Right lobe of liver (tissue), 4 donors: ENCODE measurements at regions not wholly inside any gene's neighbourhood (a gene's known extent, or its start where the extent isn't known, plus 50 kb on each side); places are given as distances from the start of the nearest gene placed in this dataset.

ENCODE experiments used
- POLR2A ChIP-seq: fragments of 450-650 bp; IDR thresholded peaks from one replicate; pipeline ENCODE4 v1.6.1; 2017; ENCODE audit warnings: antibody characterized with exemption, mild to moderate bottlenecking
- TF ChIP-seq, protein P1 (sequence below), 4 donors: fragments of 200-600 bp in 3 of 4; fragments of 450-650 bp in 1 of 4; IDR thresholded peaks; one replicate each; pipeline versions ENCODE4 v1.5.1 to v1.8.0; 2016 to 2022; ENCODE audit warnings: antibody characterized with exemption in 4 of 4, mild to moderate bottlenecking in 2 of 4
- donor health status: DM: no; HTN: no; CAD: no.
- donor health status: DM: no; HTN: no; CAD: no.
- donor health status: DM: no; HTN: yes; CAD: no.

GRCh38 chr12:58767496-58767895 lies 152.8 kb downstream of the LRIG3 start:
- TF ChIP-seq, protein P1, sequence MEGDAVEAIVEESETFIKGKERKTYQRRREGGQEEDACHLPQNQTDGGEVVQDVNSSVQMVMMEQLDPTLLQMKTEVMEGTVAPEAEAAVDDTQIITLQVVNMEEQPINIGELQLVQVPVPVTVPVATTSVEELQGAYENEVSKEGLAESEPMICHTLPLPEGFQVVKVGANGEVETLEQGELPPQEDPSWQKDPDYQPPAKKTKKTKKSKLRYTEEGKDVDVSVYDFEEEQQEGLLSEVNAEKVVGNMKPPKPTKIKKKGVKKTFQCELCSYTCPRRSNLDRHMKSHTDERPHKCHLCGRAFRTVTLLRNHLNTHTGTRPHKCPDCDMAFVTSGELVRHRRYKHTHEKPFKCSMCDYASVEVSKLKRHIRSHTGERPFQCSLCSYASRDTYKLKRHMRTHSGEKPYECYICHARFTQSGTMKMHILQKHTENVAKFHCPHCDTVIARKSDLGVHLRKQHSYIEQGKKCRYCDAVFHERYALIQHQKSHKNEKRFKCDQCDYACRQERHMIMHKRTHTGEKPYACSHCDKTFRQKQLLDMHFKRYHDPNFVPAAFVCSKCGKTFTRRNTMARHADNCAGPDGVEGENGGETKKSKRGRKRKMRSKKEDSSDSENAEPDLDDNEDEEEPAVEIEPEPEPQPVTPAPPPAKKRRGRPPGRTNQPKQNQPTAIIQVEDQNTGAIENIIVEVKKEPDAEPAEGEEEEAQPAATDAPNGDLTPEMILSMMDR (IDR thresholded peaks at IDR 0.05) = no peak
- TF ChIP-seq POLR2A = no peak
